ENCODE measurements at regions not wholly inside any gene's neighbourhood (a gene's known extent, or its start where the extent isn't known, plus 50 kb on each side); places are given as distances from the start of the nearest gene placed in this dataset.
"Not testable (repeated sequence)": the region's sequence is repeated elsewhere in the genome, so short reads cannot be mapped to it uniquely, and the experiment has no call there.

- H3K4me3 ChIP-seq (ENCODE audit: low read depth in 2 of 2, low read length in 1 of 2) = no peak overlapping the region
- H3F3A ChIP-seq (replicated peaks; ENCODE audit: insufficient read depth) = no peaks in the 10 kb centered on the region
- no peaks in the 10 kb centered on the region for H3K79me2 ChIP-seq (ENCODE audit: insufficient read depth)
- whole genome bisulfite sequencing (ENCODE audit: low lambda C conversion rate) = 23% methylated on average over 4 of the region's 4 CpGs
- H3K4me1 ChIP-seq (ENCODE audit: control insufficient read depth in 1 of 2, insufficient read depth in 2 of 2, low read depth in 1 of 2, low read length in 1 of 2) = no peaks in the 10 kb centered on the region
- H3K9ac ChIP-seq = no peak overlapping the region
- H3K27ac ChIP-seq (ENCODE audit: low read depth in 2 of 2, low read length in 1 of 2) = no peak overlapping the region
- no peaks in the 10 kb centered on the region for H3K27me3 ChIP-seq (ENCODE audit: insufficient read depth)
- H3K9me3 ChIP-seq = no peaks in the 10 kb centered on the region
- H2AFZ ChIP-seq (ENCODE audit: low read depth) = no peak overlapping the region
- POLR2A ChIA-PET = no interaction called here
- TF ChIP-seq RFX5 (IDR thresholded peaks at IDR 0.05; ENCODE audit: low read length) = no peak
- TF ChIP-seq CTCF (IDR thresholded peaks at IDR 0.05) = no peak
- no peak for TF ChIP-seq NRF1 (IDR thresholded peaks at IDR 0.05; ENCODE audit: low read depth, low read length)
- TF ChIP-seq EP300 (IDR thresholded peaks at IDR 0.05; ENCODE audit: borderline replicate concordance in 1 of 2, low read depth in 1 of 2, low read length in 1 of 2) = no peak
- no peak for TF ChIP-seq NFIC (IDR thresholded peaks at IDR 0.05; ENCODE audit: borderline replicate concordance)
- no peak for TF ChIP-seq RXRA (IDR thresholded peaks at IDR 0.05; ENCODE audit: borderline replicate concordance, low read depth)
- no peak for TF ChIP-seq FOSL2 (IDR thresholded peaks at IDR 0.05; ENCODE audit: borderline replicate concordance, low read depth)
- TF ChIP-seq POLR2AphosphoS5 (IDR thresholded peaks at IDR 0.05; ENCODE audit: low read depth, low read length) = no peak
- no peak for TF ChIP-seq IRF3 (IDR thresholded peaks at IDR 0.05; ENCODE audit: low read depth, low read length)
- TF ChIP-seq RCOR1 (IDR thresholded peaks at IDR 0.05; ENCODE audit: low read length) = no peak
- no peak for TF ChIP-seq FOXJ3 (CRISPR knock-in tag; IDR thresholded peaks at IDR 0.05)
- no peak for TF ChIP-seq MAX (IDR thresholded peaks at IDR 0.05; ENCODE audit: low read depth)
- no peak for TF ChIP-seq SMC3 (IDR thresholded peaks at IDR 0.05; ENCODE audit: low read depth, low read length)
- TF ChIP-seq TAF1 (IDR thresholded peaks at IDR 0.05; ENCODE audit: borderline replicate concordance, low read depth, low read length) = no peak
- TF ChIP-seq GABPA (IDR thresholded peaks at IDR 0.05; ENCODE audit: low read depth) = no peak
- TF ChIP-seq MXI1 (IDR thresholded peaks at IDR 0.05; ENCODE audit: low read depth, low read length) = no peak
- no peaks in the 10 kb centered on the region for H4K20me1 ChIP-seq (ENCODE audit: insufficient read depth)
- H3K9me2 ChIP-seq = no peaks in the 10 kb centered on the region
- no peak overlapping the region for H3K4me2 ChIP-seq
- no peaks in the 10 kb centered on the region for H3K36me3 ChIP-seq (replicated peaks in 1 of 2; ENCODE audit: control insufficient read depth in 1 of 2, insufficient read depth in 2 of 2, low read length in 1 of 2)
- CTCF ChIA-PET = no interaction called here
- DNase-seq = no peak
Measured at GRCh38 chr6:7025861-7026260, 81.9 kb upstream of the RREB1 start.

GRCh38 chr6:7028963-7029362, 78.8 kb upstream of the RREB1 start:
- H3K4me1 ChIP-seq (ENCODE audit: control insufficient read depth in 1 of 2, insufficient read depth in 2 of 2, low read depth in 1 of 2, low read length in 1 of 2); H3K4me3 ChIP-seq (ENCODE audit: low read depth in 2 of 2, low read length in 1 of 2); H3K27ac ChIP-seq (ENCODE audit: low read depth in 2 of 2, low read length in 1 of 2); H3K4me2 ChIP-seq; H3F3A ChIP-seq (replicated peaks; ENCODE audit: insufficient read depth); H3K79me2 ChIP-seq (ENCODE audit: insufficient read depth); H4K20me1 ChIP-seq (ENCODE audit: insufficient read depth); H3K9me3 ChIP-seq; H3K36me3 ChIP-seq (replicated peaks in 1 of 2; ENCODE audit: control insufficient read depth in 1 of 2, insufficient read depth in 2 of 2, low read length in 1 of 2); H2AFZ ChIP-seq (ENCODE audit: low read depth); DNase-seq; CTCF ChIA-PET; POLR2A ChIA-PET; H3K27me3 ChIP-seq (ENCODE audit: insufficient read depth); H3K9ac ChIP-seq; H3K9me2 ChIP-seq: not testable (repeated sequence)

GRCh38 chr6:7030968-7031367, 76.8 kb upstream of the RREB1 start:
- POLR2A ChIA-PET; H3K4me1 ChIP-seq (ENCODE audit: control insufficient read depth in 1 of 2, insufficient read depth in 2 of 2, low read depth in 1 of 2, low read length in 1 of 2); H2AFZ ChIP-seq (ENCODE audit: low read depth); H3K9me3 ChIP-seq; H4K20me1 ChIP-seq (ENCODE audit: insufficient read depth); CTCF ChIA-PET; H3F3A ChIP-seq (replicated peaks; ENCODE audit: insufficient read depth); H3K4me3 ChIP-seq (ENCODE audit: low read depth in 2 of 2, low read length in 1 of 2); H3K27ac ChIP-seq (ENCODE audit: low read depth in 2 of 2, low read length in 1 of 2); DNase-seq; H3K9ac ChIP-seq; H3K4me2 ChIP-seq; H3K36me3 ChIP-seq (replicated peaks in 1 of 2; ENCODE audit: control insufficient read depth in 1 of 2, insufficient read depth in 2 of 2, low read length in 1 of 2); H3K9me2 ChIP-seq; H3K27me3 ChIP-seq (ENCODE audit: insufficient read depth); H3K79me2 ChIP-seq (ENCODE audit: insufficient read depth): not testable (repeated sequence)
- 23% methylated on average over 4 of the region's 4 CpGs for WGBS (ENCODE audit: low lambda C conversion rate)

Measured in SK-N-SH (cell line).